Activated B cell treated with CpG ODN at 0.5 μM for 24 hours (primary cell): ENCODE measurements at regions not wholly inside any gene's neighbourhood (a gene's known extent, or its start where the extent isn't known, plus 50 kb on each side); places are given as distances from the start of the nearest gene placed in this dataset.
"Not testable (repeated sequence)": the region's sequence is repeated elsewhere in the genome, so short reads cannot be mapped to it uniquely, and the experiment has no call there.

Experiments used
- ATAC-seq: fragments of 200-7000 bp; cut with Tn5 transposase; one replicate; pipeline ENCODE4 v1.10.0; 2021; ENCODE audit warnings: low read depth, mild to moderate bottlenecking, moderate library complexity
- CTCF ChIA-PET: fragments of 350-600 bp; sonication (Branson Sonifier 250); formaldehyde crosslinking; loops from one replicate; lab custom pipeline; 2021; ENCODE audit warnings: antibody characterized with exemption; lab: Charles Lee
- POLR2A ChIA-PET: fragments of 350-600 bp; sonication (Branson Sonifier 250); formaldehyde crosslinking; loops from one replicate; lab custom pipeline; 2021; ENCODE audit warnings: antibody characterized with exemption; lab: Charles Lee
- DNase-seq: peaks from one replicate; pipeline ENCODE4 v3.0.0; 2022
- H3K27ac Mint-ChIP-seq: one replicate; pipeline ENCODE4 v1.8.0; 2020; ENCODE audit warnings: mixed read lengths
- H3K27me3 Mint-ChIP-seq: one replicate; pipeline ENCODE4 v1.8.0; 2021; ENCODE audit warnings: mixed read lengths
- H3K36me3 Mint-ChIP-seq: one replicate; pipeline ENCODE4 v1.8.0; 2021; ENCODE audit warnings: low read depth, mixed read lengths
- H3K4me1 Mint-ChIP-seq: one replicate; pipeline ENCODE4 v1.8.0; 2021; ENCODE audit warnings: mixed read lengths
- H3K4me3 Mint-ChIP-seq: one replicate; pipeline ENCODE4 v1.8.0; 2020; ENCODE audit warnings: mild to moderate bottlenecking, mixed read lengths
- H3K9me3 Mint-ChIP-seq: one replicate; pipeline ENCODE4 v1.8.0; 2020; ENCODE audit warnings: mixed read lengths
- CTCF ChIP-seq: fragments of 200-600 bp; IDR thresholded peaks from one replicate; pipeline ENCODE4 v1.8.0; 2022; ENCODE audit warnings: antibody characterized with exemption, mild to moderate bottlenecking
- intact Hi-C: fragments of 100-400 bp; cut with micrococcal nuclease; formaldehyde crosslinking; loops from one replicate; pipeline ENCODE4 v1.15.1; 2024

- intact Hi-C loops, result no loop called here
- ChIA-PET CTCF (no interaction called here), POLR2A (no interaction called here)
- no peak overlapping the region for H3K27ac Mint-ChIP-seq
- no peak for TF ChIP-seq CTCF
- H3K4me1 Mint-ChIP-seq, result peaks cover 23% of the 10 kb centered on the region
- H3K27me3 Mint-ChIP-seq, result no peaks in the 10 kb centered on the region
- H3K9me3 Mint-ChIP-seq, result peaks cover 2% of the 10 kb centered on the region
- no peaks in the 10 kb centered on the region for H3K36me3 Mint-ChIP-seq
- DNase-seq (no peak), ATAC-seq (no peak)
- H3K4me3 Mint-ChIP-seq, result no peak overlapping the region
These were observed 1208.0 kb downstream of the DIAPH3 start for GRCh38 chr13:58955546-58956385.

DNA sequence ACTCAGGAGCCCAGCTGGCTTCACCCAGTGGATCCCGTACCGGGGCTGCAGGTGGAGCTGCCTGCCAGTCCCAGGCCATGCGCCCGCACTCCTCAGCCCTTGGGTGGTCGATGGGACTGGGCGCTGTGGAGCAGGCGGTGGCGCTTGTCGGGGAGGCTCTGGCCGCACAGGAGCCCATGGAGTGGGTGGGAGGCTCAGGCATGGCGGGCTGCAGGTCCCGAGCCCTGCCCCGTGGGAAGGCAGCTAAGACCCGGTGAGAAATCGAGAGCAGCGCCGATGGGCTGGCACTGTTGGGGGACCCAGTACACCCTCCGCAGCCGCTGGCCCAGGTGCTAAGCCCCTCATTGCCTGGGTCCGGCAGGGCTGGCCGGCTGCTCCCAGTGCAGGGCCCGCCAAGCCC lies 1205.6 kb downstream of the DIAPH3 start:
- H3K4me3 Mint-ChIP-seq, H3K27ac Mint-ChIP-seq, POLR2A ChIA-PET, H3K9me3 Mint-ChIP-seq, intact Hi-C loops, H3K27me3 Mint-ChIP-seq, CTCF ChIA-PET, ATAC-seq, DNase-seq, H3K36me3 Mint-ChIP-seq: not testable (repeated sequence)
- peaks cover 23% of the 10 kb centered on the region for H3K4me1 Mint-ChIP-seq

- no peaks in the 10 kb centered on the region for H3K36me3 Mint-ChIP-seq
- TF ChIP-seq CTCF, result no peak
- H3K4me1 Mint-ChIP-seq, result peaks cover 2% of the 10 kb centered on the region
- no peak overlapping the region for H3K4me3 Mint-ChIP-seq
- DNase-seq (no peak), ATAC-seq (no peak)
- intact Hi-C loops, result no loop called here
- no peaks in the 10 kb centered on the region for H3K27me3 Mint-ChIP-seq
- ChIA-PET POLR2A (no interaction called here), CTCF (no interaction called here)
- no peaks in the 10 kb centered on the region for H3K9me3 Mint-ChIP-seq
- no peak overlapping the region for H3K27ac Mint-ChIP-seq
These were observed 1202.8 kb downstream of the DIAPH3 start for GRCh38 chr13:58960888-58961287.

DNA sequence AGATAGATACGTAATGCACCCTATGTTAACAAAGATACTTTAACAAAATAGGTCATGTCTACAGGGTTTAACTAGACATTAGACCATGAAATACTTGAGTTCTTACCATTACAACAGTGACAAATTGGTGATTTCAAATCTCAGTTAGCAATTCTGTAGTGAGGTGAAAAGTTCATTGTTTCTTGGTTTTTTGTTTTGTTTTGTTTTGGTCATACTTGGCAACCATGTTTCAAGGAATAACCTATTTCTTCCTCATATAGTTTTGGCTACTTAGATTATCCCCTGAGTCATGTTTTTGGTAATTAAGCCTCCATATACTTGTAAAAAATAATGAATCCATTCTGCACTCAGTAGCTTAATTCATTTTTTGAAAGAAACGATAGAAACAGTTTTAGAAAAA lies 1200.4 kb downstream of the DIAPH3 start:
- H3K4me1 Mint-ChIP-seq, result no peaks in the 10 kb centered on the region
- H3K36me3 Mint-ChIP-seq, result no peaks in the 10 kb centered on the region
- TF ChIP-seq CTCF, result no peak
- DNase-seq (no peak), ATAC-seq (no peak)
- H3K27me3 Mint-ChIP-seq, result no peaks in the 10 kb centered on the region
- CTCF ChIA-PET, result no interaction called here
- no peak overlapping the region for H3K4me3 Mint-ChIP-seq
- H3K27ac Mint-ChIP-seq, result no peak overlapping the region
- POLR2A ChIA-PET, result no interaction called here
- intact Hi-C loops, result no loop called here
- no peaks in the 10 kb centered on the region for H3K9me3 Mint-ChIP-seq

DNA sequence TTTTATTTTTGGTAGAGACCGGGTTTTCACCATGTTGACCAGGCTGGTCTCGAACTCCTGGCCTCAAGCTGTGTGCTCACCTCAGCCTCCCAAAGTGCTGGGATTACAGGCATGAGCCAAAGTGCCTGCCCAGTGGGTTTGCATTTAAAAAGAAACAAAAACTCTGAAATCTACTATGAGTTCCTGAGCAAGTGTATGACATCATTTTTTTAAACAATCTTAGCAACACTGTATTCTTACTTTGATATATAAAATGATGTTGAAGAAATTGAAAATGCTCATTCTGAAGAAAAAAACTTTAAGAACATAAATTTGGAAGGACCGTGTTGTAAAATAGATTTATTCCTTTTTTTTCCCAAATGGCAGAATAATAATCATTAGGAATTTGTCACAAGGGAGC lies 1199.7 kb downstream of the DIAPH3 start:
- H3K36me3 Mint-ChIP-seq, result no peaks in the 10 kb centered on the region
- intact Hi-C loops, result no loop called here

More for the DNA sequence above, 1199.7 kb downstream of the DIAPH3 start:
- no peak for DNase-seq
- POLR2A ChIA-PET, result no interaction called here
- Mint-ChIP-seq H3K4me3 (no peak overlapping the region), H3K4me1 (no peaks in the 10 kb centered on the region), H3K27me3 (no peaks in the 10 kb centered on the region), H3K27ac (no peak overlapping the region), H3K9me3 (peaks cover under 1% of the 10 kb centered on the region)
- CTCF ChIA-PET, result no interaction called here
- ATAC-seq, result no peak
- no peak for TF ChIP-seq CTCF
